ENCODE measurements at regions not wholly inside any gene's neighbourhood (a gene's known extent, or its start where the extent isn't known, plus 50 kb on each side); places are given as distances from the start of the nearest gene placed in this dataset.

DNA sequence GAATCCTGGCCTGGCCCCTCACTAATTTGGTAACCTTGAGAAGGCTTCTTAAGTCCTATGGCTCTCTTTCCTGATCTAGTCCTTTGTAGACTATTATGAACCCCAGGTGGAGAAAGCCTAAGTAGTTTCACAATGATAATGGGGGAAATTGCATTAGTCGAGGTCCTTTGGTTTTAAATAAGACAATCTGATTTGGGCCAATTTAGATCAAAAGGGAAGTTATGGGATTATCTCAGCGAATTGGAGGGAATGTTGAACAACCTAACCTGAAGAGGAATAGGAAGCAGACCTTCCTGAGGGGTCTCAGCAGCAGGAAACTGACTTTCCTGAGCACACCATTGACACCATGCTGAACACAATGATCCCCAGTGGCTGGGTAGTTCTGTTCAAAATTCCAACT is 331.5 kb downstream of the PRDM5 start (continued):
- TF ChIP-seq, protein P1, sequence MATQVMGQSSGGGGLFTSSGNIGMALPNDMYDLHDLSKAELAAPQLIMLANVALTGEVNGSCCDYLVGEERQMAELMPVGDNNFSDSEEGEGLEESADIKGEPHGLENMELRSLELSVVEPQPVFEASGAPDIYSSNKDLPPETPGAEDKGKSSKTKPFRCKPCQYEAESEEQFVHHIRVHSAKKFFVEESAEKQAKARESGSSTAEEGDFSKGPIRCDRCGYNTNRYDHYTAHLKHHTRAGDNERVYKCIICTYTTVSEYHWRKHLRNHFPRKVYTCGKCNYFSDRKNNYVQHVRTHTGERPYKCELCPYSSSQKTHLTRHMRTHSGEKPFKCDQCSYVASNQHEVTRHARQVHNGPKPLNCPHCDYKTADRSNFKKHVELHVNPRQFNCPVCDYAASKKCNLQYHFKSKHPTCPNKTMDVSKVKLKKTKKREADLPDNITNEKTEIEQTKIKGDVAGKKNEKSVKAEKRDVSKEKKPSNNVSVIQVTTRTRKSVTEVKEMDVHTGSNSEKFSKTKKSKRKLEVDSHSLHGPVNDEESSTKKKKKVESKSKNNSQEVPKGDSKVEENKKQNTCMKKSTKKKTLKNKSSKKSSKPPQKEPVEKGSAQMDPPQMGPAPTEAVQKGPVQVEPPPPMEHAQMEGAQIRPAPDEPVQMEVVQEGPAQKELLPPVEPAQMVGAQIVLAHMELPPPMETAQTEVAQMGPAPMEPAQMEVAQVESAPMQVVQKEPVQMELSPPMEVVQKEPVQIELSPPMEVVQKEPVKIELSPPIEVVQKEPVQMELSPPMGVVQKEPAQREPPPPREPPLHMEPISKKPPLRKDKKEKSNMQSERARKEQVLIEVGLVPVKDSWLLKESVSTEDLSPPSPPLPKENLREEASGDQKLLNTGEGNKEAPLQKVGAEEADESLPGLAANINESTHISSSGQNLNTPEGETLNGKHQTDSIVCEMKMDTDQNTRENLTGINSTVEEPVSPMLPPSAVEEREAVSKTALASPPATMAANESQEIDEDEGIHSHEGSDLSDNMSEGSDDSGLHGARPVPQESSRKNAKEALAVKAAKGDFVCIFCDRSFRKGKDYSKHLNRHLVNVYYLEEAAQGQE (IDR thresholded peaks at IDR 0.05; ENCODE audit: unreplicated experiment): no peak
- TF ChIP-seq CREB1 (CRISPR knock-in tag; IDR thresholded peaks at IDR 0.05; ENCODE audit: low read depth): no peak
- no peak for TF ChIP-seq STAT1 (IDR thresholded peaks at IDR 0.05; ENCODE audit: unreplicated experiment)
- TF ChIP-seq EZH2 (IDR thresholded peaks at IDR 0.05; ENCODE audit: low read depth, unreplicated experiment): no peak

- Histone ChIP-seq H3K27me3 (ENCODE audit: insufficient read depth) (no peaks in the 10 kb centered on the region), H3K4me2 (no peak overlapping the region), H2AFZ (no peak overlapping the region), H3F3A (replicated peaks; ENCODE audit: low read depth) (no peaks in the 10 kb centered on the region), H3K36me3 (ENCODE audit: insufficient read depth) (no peaks in the 10 kb centered on the region), H3K9me2 (ENCODE audit: insufficient read depth) (no peaks in the 10 kb centered on the region), H3K4me1 (ENCODE audit: insufficient read depth) (no peaks in the 10 kb centered on the region), H4K20me1 (replicated peaks; ENCODE audit: insufficient read depth) (no peaks in the 10 kb centered on the region), H3K27ac (ENCODE audit: low read depth) (no peak overlapping the region), H3K79me2 (replicated peaks; ENCODE audit: insufficient read depth) (no peaks in the 10 kb centered on the region), H3K4me3 (no peak overlapping the region)
- ATAC-seq: no peak
- Mint-ChIP-seq H3K4me3 (no peak overlapping the region), H3K27me3 (ENCODE audit: insufficient read depth, low read depth, poor library complexity) (no peaks in the 10 kb centered on the region), H3K9me3 (no peaks in the 10 kb centered on the region), H3K4me1 (no peaks in the 10 kb centered on the region; the same call in 2 of the 3 replicates), H3K27ac (no peak overlapping the region), H3K36me3 (ENCODE audit: low read depth) (no peaks in the 10 kb centered on the region)
- no peak for TF ChIP-seq CTCF (conservative IDR thresholded peaks at IDR 0.05; ENCODE audit: low read depth in 2 of 2)
- no peak for TF ChIP-seq JUNB (IDR thresholded peaks at IDR 0.05; ENCODE audit: unreplicated experiment)
- no peak for TF ChIP-seq ZNF462 (CRISPR knock-in tag; IDR thresholded peaks at IDR 0.05)
- TF ChIP-seq STAT1 (IDR thresholded peaks at IDR 0.05; ENCODE audit: unreplicated experiment): no peak
- no peak for DNase-seq (ENCODE audit: low spot score)
Measured at GRCh38 chr4:120589787-120590186, 332.7 kb downstream of the PRDM5 start.
